GM19438 (cell line): ENCODE measurements at regions not wholly inside any gene's neighbourhood (a gene's known extent, or its start where the extent isn't known, plus 50 kb on each side); places are given as distances from the start of the nearest gene placed in this dataset.
"Not testable (repeated sequence)": the region's sequence is repeated elsewhere in the genome, so short reads cannot be mapped to it uniquely, and the experiment has no call there.

Source experiments
- ATAC-seq: cut with Tn5 transposase; IDR thresholded peaks from one replicate; pipeline ENCODE4 v1.9.1; 2021; ENCODE audit warnings: low read depth; ENCODE audit not compliant: unreplicated experiment

DNA sequence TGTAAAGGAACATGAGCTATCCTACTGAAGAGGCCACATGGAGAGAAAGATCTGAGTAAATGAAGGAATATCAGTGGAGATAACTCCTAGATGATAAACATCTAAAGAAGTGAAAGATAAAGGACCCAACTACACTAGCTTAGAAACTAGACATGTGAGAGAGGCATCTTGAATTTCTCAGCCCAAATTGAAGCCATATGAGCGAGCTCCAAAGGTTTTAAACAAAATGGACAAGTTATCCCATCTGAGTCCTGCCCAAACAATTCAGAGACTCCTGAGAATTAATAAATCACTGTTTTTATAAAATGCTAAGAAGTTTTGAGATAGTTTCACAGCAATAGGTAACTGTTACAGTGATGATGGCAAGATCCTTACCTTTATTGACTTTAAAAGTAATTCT is 438.9 kb downstream of the NAV3 start:
- ATAC-seq = no peak

DNA sequence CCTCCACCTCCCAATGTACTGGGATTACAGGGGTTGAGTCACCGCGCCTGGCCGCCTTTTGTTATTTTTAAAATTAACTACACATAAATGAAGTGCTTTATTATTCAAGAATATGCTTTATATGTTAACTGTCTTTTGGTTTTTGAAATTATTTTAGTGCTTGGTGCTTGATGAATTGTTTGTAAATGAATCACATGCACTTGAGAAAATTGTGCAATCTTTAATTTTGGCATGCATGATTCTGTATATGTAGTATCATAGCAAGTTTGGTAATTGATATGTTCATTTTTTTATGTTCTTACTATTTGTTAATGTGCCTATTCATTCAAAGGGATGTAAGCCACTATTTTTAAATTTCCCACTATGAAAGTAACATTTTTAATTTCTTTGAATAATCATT is 440.9 kb downstream of the NAV3 start:
- no peak for ATAC-seq

DNA sequence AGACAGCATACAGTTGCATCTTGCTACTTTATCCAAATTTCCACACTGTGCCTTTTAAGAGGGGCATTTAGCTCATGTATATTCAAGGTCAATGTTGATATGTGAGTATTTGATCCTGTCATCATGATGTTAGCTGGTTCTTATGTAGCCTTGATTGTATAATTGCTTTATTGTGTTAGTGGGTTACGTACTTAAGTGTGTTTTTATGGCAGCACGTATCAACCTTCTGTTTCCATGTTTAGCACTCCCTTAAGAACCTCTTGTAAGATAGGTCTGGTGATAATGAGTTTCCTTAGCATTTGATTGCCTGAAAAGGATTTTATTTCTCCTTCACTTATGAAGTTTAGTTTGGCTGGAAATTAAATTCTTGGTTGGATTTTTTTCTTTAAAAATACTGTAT is 445.2 kb downstream of the NAV3 start:
- no peak for ATAC-seq

- no peak for ATAC-seq
These were observed 448.1 kb downstream of the NAV3 start for GRCh38 chr12:78278706-78279190.

GRCh38 chr12:78279567-78279966 is 448.9 kb downstream of the NAV3 start:
- ATAC-seq = no peak

- ATAC-seq = not testable (repeated sequence)
These were observed 450.4 kb downstream of the NAV3 start for GRCh38 chr12:78281102-78281501.

DNA sequence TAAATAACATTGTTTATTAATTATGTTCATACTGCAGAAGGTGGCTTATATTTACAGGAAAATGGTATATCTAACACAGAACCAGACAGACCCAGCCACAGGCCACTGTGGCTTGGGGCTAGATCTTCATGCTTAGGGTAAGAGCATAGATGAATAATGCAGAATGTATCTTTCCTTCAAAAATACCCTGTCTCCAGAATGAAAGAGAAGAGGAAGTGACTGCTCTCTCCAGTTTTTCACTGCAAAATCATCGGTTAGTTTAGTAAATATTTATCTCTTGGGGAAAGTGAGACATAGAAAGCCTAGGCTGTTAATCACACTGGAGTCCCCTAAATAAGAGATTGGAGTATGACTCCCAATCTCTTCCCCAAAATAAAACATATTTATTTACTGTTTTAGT is 453.7 kb downstream of the NAV3 start:
- no peak for ATAC-seq

- no peak for ATAC-seq
These were observed 460.1 kb downstream of the NAV3 start for GRCh38 chr12:78290606-78291345.

GRCh38 chr12:78293059-78293686 is 462.5 kb downstream of the NAV3 start:
- ATAC-seq = no peak

- not testable (repeated sequence) for ATAC-seq
These were observed 470.6 kb downstream of the NAV3 start for GRCh38 chr12:78301282-78301681.

DNA sequence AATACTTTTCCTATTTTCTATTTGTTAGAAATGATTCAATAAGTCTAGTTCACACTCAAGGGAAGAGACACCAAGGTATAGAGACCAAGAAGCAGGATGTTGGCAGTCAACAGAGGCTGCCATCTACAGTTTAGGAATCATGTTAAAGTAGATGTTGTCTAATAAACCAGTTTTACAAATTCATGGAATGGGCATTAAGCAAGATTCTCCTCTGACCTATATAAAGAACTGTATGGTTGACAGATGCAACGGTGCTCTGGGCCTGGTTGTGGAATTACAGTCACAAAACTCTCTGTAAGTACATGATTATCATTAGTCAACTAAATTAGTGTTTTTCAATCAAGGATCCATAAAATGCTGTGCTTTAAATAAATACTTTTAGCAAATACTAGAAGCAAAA is 475.1 kb downstream of the NAV3 start:
- no peak for ATAC-seq

DNA sequence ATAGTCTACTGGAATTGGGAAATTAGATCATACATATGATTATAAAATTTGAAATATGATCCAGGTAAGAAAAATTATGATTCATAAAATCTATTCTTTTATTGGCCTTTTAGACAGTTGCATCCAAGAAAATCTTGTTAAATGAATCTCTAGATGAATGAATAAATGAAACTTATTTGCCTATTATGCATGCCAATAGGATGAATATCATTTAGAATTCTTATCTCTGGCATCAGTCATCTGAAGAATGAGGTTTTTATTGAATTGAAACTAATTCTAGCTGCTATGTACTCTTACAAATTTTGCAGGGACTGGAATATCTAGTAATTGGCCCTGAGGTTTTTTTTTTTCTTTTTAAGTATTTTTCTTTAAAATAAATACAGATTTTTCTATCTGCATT is 475.5 kb downstream of the NAV3 start:
- ATAC-seq = no peak

- ATAC-seq = no peak
These were observed 478.0 kb downstream of the NAV3 start for GRCh38 chr12:78308701-78309100.

DNA sequence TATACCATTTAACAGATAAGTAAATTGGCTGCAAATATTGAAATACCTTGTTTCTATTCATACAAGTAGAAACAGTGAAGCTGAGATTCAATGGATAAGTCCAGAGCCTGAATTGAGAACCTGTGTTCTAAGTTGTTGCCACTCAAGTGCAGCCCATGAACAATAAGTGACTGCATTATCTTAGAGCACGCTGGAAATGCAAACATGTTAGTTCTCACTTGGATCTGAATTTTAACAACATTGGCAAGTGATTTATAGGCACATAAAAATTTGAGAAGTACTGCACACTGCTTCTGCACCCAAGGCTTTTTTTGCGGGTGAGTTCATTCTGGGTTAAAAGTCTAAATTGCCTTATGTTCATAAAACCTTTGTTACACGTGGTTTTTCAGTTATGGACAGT is 484.3 kb downstream of the NAV3 start:
- ATAC-seq = no peak

GRCh38 chr12:78316136-78316535 is 485.4 kb downstream of the NAV3 start:
- no peak for ATAC-seq

GRCh38 chr12:78316631-78317468 is 486.2 kb downstream of the NAV3 start:
- ATAC-seq = no peak

GRCh38 chr12:78321696-78322095 is 491.0 kb downstream of the NAV3 start:
- ATAC-seq = no peak

GRCh38 chr12:78323226-78323625 is 492.5 kb downstream of the NAV3 start:
- no peak for ATAC-seq

DNA sequence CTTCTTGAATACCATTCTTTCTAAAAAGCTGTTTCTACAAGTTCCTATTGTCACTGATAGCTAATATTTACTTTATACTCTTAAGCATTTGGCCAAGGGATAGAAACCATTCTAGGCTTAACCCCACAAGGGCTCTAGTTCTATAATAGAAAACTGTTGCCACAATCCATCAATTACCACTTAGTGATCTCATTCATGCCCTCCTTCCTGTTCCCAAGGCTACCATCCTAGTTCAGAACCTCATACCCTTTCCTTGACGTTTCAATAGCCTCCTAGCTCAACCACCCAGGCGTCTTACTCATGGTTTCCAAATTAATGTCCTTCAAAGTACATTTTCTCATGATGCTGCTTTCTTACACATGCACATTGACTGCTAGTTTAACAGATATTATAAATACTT is 493.5 kb downstream of the NAV3 start:
- no peak for ATAC-seq

DNA sequence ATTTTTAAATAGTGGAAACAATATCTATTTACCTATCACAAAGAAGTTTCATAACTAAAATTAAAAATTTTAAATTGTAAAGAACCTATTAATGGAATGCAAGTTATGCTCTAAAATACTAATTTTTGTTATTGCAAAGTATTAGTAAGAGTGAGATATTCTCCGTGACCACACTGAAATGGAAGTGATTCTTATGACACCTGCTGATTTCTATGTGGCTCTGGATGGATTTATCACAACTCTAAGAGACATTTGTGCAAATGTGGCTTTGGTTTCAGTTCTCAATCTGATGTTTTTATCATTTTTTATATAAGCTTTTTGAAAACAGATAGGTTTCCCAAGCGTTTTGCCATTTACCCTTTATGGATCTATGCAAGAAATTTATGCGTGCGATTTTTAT is 497.8 kb downstream of the NAV3 start:
- ATAC-seq = no peak

GRCh38 chr12:78330131-78330530 is 499.4 kb downstream of the NAV3 start:
- ATAC-seq = no peak
